VCaP (cell line): ENCODE measurements at regions not wholly inside any gene's neighbourhood (a gene's known extent, or its start where the extent isn't known, plus 50 kb on each side); places are given as distances from the start of the nearest gene placed in this dataset.

Experiments used
- H3K27ac ChIP-seq: fragments of 450-650 bp; 2 replicates; pipeline ENCODE4 v1.5.1; 2017
- CTCF ChIP-seq: fragments of 450-650 bp; conservative IDR thresholded peaks from 2 replicates; pipeline ENCODE4 v1.5.1; 2017; ENCODE audit warnings: mild to moderate bottlenecking, moderate library complexity

- TF ChIP-seq CTCF, result no peak
- H3K27ac ChIP-seq, result no peak overlapping the region
These were observed 314.3 kb downstream of the EPHA7 start for GRCh38 chr6:93105017-93105416.

- TF ChIP-seq CTCF, result no peak
These were observed 315.1 kb downstream of the EPHA7 start for GRCh38 chr6:93104195-93104817.

GRCh38 chr6:93088621-93089501 lies 330.5 kb downstream of the EPHA7 start:
- TF ChIP-seq CTCF, result no peak
- H3K27ac ChIP-seq, result no peak overlapping the region

More at GRCh38 chr6:93104195-93104817, 315.1 kb downstream of the EPHA7 start:
- H3K27ac ChIP-seq, result no peak overlapping the region

GRCh38 chr6:93087606-93088005 lies 331.8 kb downstream of the EPHA7 start:
- no peak for TF ChIP-seq CTCF
- no peak overlapping the region for H3K27ac ChIP-seq

- no peak overlapping the region for H3K27ac ChIP-seq
- no peak for TF ChIP-seq CTCF
These were observed 333.0 kb downstream of the EPHA7 start for GRCh38 chr6:93086351-93086750.

GRCh38 chr6:93083337-93084230 lies 335.8 kb downstream of the EPHA7 start:
- H3K27ac ChIP-seq, result no peak overlapping the region
- TF ChIP-seq CTCF, result no peak

GRCh38 chr6:93081901-93082300 lies 337.5 kb downstream of the EPHA7 start:
- no peak for TF ChIP-seq CTCF
- H3K27ac ChIP-seq, result no peak overlapping the region
